GM12878 (cell line): ENCODE measurements at regions not wholly inside any gene's neighbourhood (a gene's known extent, or its start where the extent isn't known, plus 50 kb on each side); places are given as distances from the start of the nearest gene placed in this dataset.

Experiments
- CTCF ChIP-seq, 3 experiments: IDR thresholded peaks in 2 of 3; conservative IDR thresholded peaks in 1 of 3; 2 replicates each; pipeline ENCODE4 v1.5.1; 2011; ENCODE audit warnings: low read depth in 3 of 3, low read length in 3 of 3, mild to moderate bottlenecking in 3 of 3, control low read depth in 2 of 3, moderate library complexity in 2 of 3, inconsistent platforms in 1 of 3, mixed read lengths in 1 of 3; ENCODE audit not compliant: control insufficient read depth in 2 of 3, insufficient read depth in 1 of 3; ENCODE audit errors: extremely low read depth in 1 of 3
- JUND ChIP-seq: IDR thresholded peaks from 2 replicates; pipeline ENCODE4 v1.6.1; 2012; ENCODE audit warnings: low read depth, mild to moderate bottlenecking, low read length, improper control_type of control experiment, moderate library complexity
- NFYB ChIP-seq: IDR thresholded peaks from 2 replicates; pipeline ENCODE4 v1.6.1; 2011; ENCODE audit warnings: low read depth, mild to moderate bottlenecking, low read length, improper control_type of control experiment, moderate library complexity; ENCODE audit not compliant: insufficient read depth
- NRF1 ChIP-seq: conservative IDR thresholded peaks from 2 replicates; pipeline ENCODE4 v1.6.1; 2011; ENCODE audit warnings: mild to moderate bottlenecking, low read depth, low read length, improper control_type of control experiment
- POLR2A ChIP-seq: IDR thresholded peaks from 2 replicates; pipeline ENCODE4 v1.6.1; 2011; ENCODE audit warnings: low read depth, mild to moderate bottlenecking, low read length
- STAT1 ChIP-seq: fragments of 450-650 bp; conservative IDR thresholded peaks from 2 replicates; pipeline ENCODE4 v1.6.1; 2014; ENCODE audit warnings: antibody characterized with exemption, mild to moderate bottlenecking

DNA sequence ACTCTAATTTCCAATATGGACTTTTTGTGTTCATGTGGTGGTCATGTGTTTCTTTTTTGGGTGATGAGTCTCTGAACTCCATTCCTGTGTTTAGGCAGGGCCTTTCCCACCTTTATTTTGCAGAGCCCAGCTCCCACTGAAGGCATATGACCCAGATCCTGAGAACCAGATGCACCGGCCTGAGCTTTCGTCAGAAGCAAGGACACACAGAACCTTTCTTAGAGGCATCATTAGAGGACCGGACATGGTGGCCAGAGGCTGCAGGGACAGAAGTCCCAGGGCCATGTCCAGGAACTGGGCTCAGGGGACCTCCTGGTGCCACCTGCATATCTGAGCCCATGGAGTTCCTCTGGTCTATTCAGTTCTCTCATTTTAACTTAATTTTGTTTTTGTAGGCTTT, 200.9 kb upstream of the ZNF32 start:
- TF ChIP-seq CTCF (IDR thresholded peaks at IDR 0.05 in 2 of 3, conservative IDR thresholded peaks at IDR 0.05 in 1 of 3; ENCODE audit: control insufficient read depth in 2 of 3, extremely low read depth in 1 of 3, insufficient read depth in 1 of 3, low read depth in 3 of 3, low read length in 3 of 3), result no peak
- TF ChIP-seq STAT1, result no peak
- no peak for TF ChIP-seq JUND
- no peak for TF ChIP-seq POLR2A
- TF ChIP-seq NRF1, result no peak
- TF ChIP-seq NFYB, result no peak
